ENCODE measurements at regions not wholly inside any gene's neighbourhood (a gene's known extent, or its start where the extent isn't known, plus 50 kb on each side); places are given as distances from the start of the nearest gene placed in this dataset.
"Not testable (repeated sequence)": the region's sequence is repeated elsewhere in the genome, so short reads cannot be mapped to it uniquely, and the experiment has no call there.

- no peaks in the 10 kb centered on the region for H4K20me1 ChIP-seq (ENCODE audit: insufficient read depth)
- TF ChIP-seq, protein P1, sequence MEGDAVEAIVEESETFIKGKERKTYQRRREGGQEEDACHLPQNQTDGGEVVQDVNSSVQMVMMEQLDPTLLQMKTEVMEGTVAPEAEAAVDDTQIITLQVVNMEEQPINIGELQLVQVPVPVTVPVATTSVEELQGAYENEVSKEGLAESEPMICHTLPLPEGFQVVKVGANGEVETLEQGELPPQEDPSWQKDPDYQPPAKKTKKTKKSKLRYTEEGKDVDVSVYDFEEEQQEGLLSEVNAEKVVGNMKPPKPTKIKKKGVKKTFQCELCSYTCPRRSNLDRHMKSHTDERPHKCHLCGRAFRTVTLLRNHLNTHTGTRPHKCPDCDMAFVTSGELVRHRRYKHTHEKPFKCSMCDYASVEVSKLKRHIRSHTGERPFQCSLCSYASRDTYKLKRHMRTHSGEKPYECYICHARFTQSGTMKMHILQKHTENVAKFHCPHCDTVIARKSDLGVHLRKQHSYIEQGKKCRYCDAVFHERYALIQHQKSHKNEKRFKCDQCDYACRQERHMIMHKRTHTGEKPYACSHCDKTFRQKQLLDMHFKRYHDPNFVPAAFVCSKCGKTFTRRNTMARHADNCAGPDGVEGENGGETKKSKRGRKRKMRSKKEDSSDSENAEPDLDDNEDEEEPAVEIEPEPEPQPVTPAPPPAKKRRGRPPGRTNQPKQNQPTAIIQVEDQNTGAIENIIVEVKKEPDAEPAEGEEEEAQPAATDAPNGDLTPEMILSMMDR (conservative IDR thresholded peaks at IDR 0.05) = no peak
- no peak for TF ChIP-seq EZH2 (IDR thresholded peaks at IDR 0.05; ENCODE audit: low read depth)
- intact Hi-C loops (cut with micrococcal nuclease; ENCODE audit: unreplicated experiment) = no loop called here
- H3K79me2 ChIP-seq (ENCODE audit: low read depth) = no peaks in the 10 kb centered on the region
- no peaks in the 10 kb centered on the region for H3K9me2 ChIP-seq (ENCODE audit: insufficient read depth)
- BruUV-seq (replicated peaks) = no TSS peak
- ChIA-PET CTCF (no interaction called here), POLR2A (ENCODE audit: unreplicated experiment) (no interaction called here)
- no peaks in the 10 kb centered on the region for H3K9me3 ChIP-seq (ENCODE audit: insufficient read depth, low read depth)
- no peaks in the 10 kb centered on the region for H3K36me3 ChIP-seq (ENCODE audit: low read depth)
- H3K27me3 ChIP-seq (ENCODE audit: insufficient read depth, low read depth) = no peaks in the 10 kb centered on the region
- no peak overlapping the region for H2AFZ ChIP-seq
- no peak overlapping the region for H3K27ac ChIP-seq
- H3K4me1 ChIP-seq (replicated peaks; ENCODE audit: insufficient read depth) = no peaks in the 10 kb centered on the region
- DNase-seq = no peak
- no peak overlapping the region for H3K4me3 ChIP-seq
- no peak overlapping the region for H3K4me2 ChIP-seq
- no peaks in the 10 kb centered on the region for H3F3A ChIP-seq (ENCODE audit: insufficient read depth, low read depth)
These were observed 273.0 kb upstream of the STXBP5 start for GRCh38 chr6:146931214-146931613.

GRCh38 chr6:146937316-146937715 lies 266.9 kb upstream of the STXBP5 start:
- no peaks in the 10 kb centered on the region for H3K27me3 ChIP-seq (ENCODE audit: insufficient read depth, low read depth)
- no peak overlapping the region for H3K4me2 ChIP-seq
- POLR2A ChIA-PET (ENCODE audit: unreplicated experiment) = no interaction called here
- H3K36me3 ChIP-seq (ENCODE audit: low read depth) = no peaks in the 10 kb centered on the region
- H3K9me3 ChIP-seq (ENCODE audit: insufficient read depth, low read depth) = peaks cover 4% of the 10 kb centered on the region; the same call in 1 of the 2 replicates
- H3K9me2 ChIP-seq (ENCODE audit: insufficient read depth) = no peaks in the 10 kb centered on the region
- H3K79me2 ChIP-seq (ENCODE audit: low read depth) = no peaks in the 10 kb centered on the region
- no peaks in the 10 kb centered on the region for H3F3A ChIP-seq (ENCODE audit: insufficient read depth, low read depth)
- H4K20me1 ChIP-seq (ENCODE audit: insufficient read depth) = no peaks in the 10 kb centered on the region
- no peak overlapping the region for H2AFZ ChIP-seq
- H3K4me3 ChIP-seq = no peak overlapping the region
- CTCF ChIA-PET = no interaction called here
- intact Hi-C loops (cut with micrococcal nuclease; ENCODE audit: unreplicated experiment) = no loop called here
- H3K27ac ChIP-seq = no peak overlapping the region
- TF ChIP-seq, protein P1 (conservative IDR thresholded peaks at IDR 0.05) = no peak
- TF ChIP-seq EZH2 (IDR thresholded peaks at IDR 0.05; ENCODE audit: low read depth) = no peak
- DNase-seq = no peak
- H3K4me1 ChIP-seq (replicated peaks; ENCODE audit: insufficient read depth) = no peaks in the 10 kb centered on the region
- no TSS peak for BruUV-seq (replicated peaks)

- H3K27me3 ChIP-seq (ENCODE audit: insufficient read depth, low read depth) = no peaks in the 10 kb centered on the region
- no peak overlapping the region for H3K4me3 ChIP-seq
- H3K36me3 ChIP-seq (ENCODE audit: low read depth) = no peaks in the 10 kb centered on the region
- H3K27ac ChIP-seq = no peak overlapping the region
- ChIA-PET CTCF (no interaction called here), POLR2A (ENCODE audit: unreplicated experiment) (no interaction called here)
- H3K4me2 ChIP-seq = no peak overlapping the region
- H2AFZ ChIP-seq = no peak overlapping the region
- H3F3A ChIP-seq (ENCODE audit: insufficient read depth, low read depth) = no peaks in the 10 kb centered on the region
- no TSS peak for BruUV-seq (replicated peaks)
- H3K79me2 ChIP-seq (ENCODE audit: low read depth) = no peaks in the 10 kb centered on the region
- intact Hi-C loops (cut with micrococcal nuclease; ENCODE audit: unreplicated experiment) = no loop called here
- H3K4me1 ChIP-seq (replicated peaks; ENCODE audit: insufficient read depth) = no peaks in the 10 kb centered on the region
- H3K9me2 ChIP-seq (ENCODE audit: insufficient read depth) = no peaks in the 10 kb centered on the region
- H3K9me3 ChIP-seq (ENCODE audit: insufficient read depth, low read depth) = peaks cover 4% of the 10 kb centered on the region; the same call in 1 of the 2 replicates
- H4K20me1 ChIP-seq (ENCODE audit: insufficient read depth) = no peaks in the 10 kb centered on the region
- no peak for DNase-seq
- no peak for TF ChIP-seq EZH2 (IDR thresholded peaks at IDR 0.05; ENCODE audit: low read depth)
- TF ChIP-seq, protein P1 (conservative IDR thresholded peaks at IDR 0.05) = no peak
These were observed 266.0 kb upstream of the STXBP5 start for GRCh38 chr6:146938266-146938665.

DNA sequence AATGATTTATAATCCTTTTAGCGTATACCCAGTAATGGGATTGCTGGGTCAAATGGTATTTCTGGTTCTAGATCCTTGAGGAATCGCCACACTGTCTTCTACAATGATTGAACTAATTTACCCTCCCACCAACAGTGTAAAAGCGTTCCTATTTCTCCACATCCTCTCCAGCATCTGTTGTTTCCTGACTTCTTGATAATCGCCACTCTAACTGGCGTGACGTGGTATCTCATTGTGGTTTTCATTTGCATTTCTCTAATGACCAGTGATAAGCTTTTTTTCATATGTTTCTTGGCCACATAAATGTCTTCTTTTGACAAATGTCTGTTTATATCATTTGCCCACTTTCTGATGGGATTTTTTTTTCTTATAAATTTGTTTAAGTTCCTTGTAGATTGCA lies 264.8 kb upstream of the STXBP5 start:
- H3F3A ChIP-seq (ENCODE audit: insufficient read depth, low read depth); H4K20me1 ChIP-seq (ENCODE audit: insufficient read depth); POLR2A ChIA-PET (ENCODE audit: unreplicated experiment); intact Hi-C loops (cut with micrococcal nuclease; ENCODE audit: unreplicated experiment); CTCF ChIA-PET; H3K4me1 ChIP-seq (replicated peaks; ENCODE audit: insufficient read depth); H3K27me3 ChIP-seq (ENCODE audit: insufficient read depth, low read depth); BruUV-seq (replicated peaks); H3K4me2 ChIP-seq; H3K36me3 ChIP-seq (ENCODE audit: low read depth); H2AFZ ChIP-seq; H3K4me3 ChIP-seq; H3K27ac ChIP-seq; H3K9me3 ChIP-seq (ENCODE audit: insufficient read depth, low read depth); H3K9me2 ChIP-seq (ENCODE audit: insufficient read depth); H3K79me2 ChIP-seq (ENCODE audit: low read depth); DNase-seq: not testable (repeated sequence)
